Smooth muscle cell (in vitro differentiated cells): ENCODE measurements at regions not wholly inside any gene's neighbourhood (a gene's known extent, or its start where the extent isn't known, plus 50 kb on each side); places are given as distances from the start of the nearest gene placed in this dataset.

Experiments
- DNase-seq: peaks from one replicate; lab custom pipeline; 2025; ENCODE audit not compliant: unreplicated experiment; lab: John Stamatoyannopoulos, UW
- H2AFZ ChIP-seq: fragments of 200-600 bp; sonication (generic); 2 replicates; pipeline ENCODE4 v1.6.0; 2016; ENCODE audit warnings: antibody characterized with exemption, low read depth, mild to moderate bottlenecking
- H3F3A ChIP-seq: fragments of 200-600 bp; sonication (generic); 2 replicates; pipeline ENCODE4 v1.6.0; 2017; ENCODE audit warnings: antibody characterized with exemption, low read depth
- H3K27ac ChIP-seq: fragments of 200-600 bp; sonication (generic); 2 replicates; pipeline ENCODE4 v1.5.1; 2016; ENCODE audit warnings: low read depth, mild to moderate bottlenecking
- H3K27me3 ChIP-seq: fragments of 200-600 bp; sonication (generic); 2 replicates; pipeline ENCODE4 v1.6.1; 2016; ENCODE audit warnings: low read depth, mild to moderate bottlenecking
- H3K36me3 ChIP-seq: fragments of 200-600 bp; sonication (generic); 2 replicates; pipeline ENCODE4 v1.5.1; 2016; ENCODE audit warnings: low read depth
- H3K4me1 ChIP-seq: fragments of 200-600 bp; sonication (generic); 2 replicates; pipeline ENCODE4 v1.5.1; 2016; ENCODE audit warnings: low read depth
- H3K4me2 ChIP-seq: fragments of 200-600 bp; sonication (generic); 2 replicates; pipeline ENCODE4 v1.6.0; 2016; ENCODE audit warnings: mild to moderate bottlenecking
- H3K4me3 ChIP-seq: fragments of 200-600 bp; sonication (generic); 2 replicates; pipeline ENCODE4 v1.5.1; 2016; ENCODE audit warnings: mild to moderate bottlenecking
- H3K79me2 ChIP-seq: fragments of 200-600 bp; sonication (generic); 2 replicates; pipeline ENCODE4 v1.6.0; 2016; ENCODE audit warnings: low read depth, mild to moderate bottlenecking
- H3K9ac ChIP-seq: fragments of 200-600 bp; sonication (generic); 2 replicates; pipeline ENCODE4 v1.6.0; 2016; ENCODE audit warnings: low read depth
- H3K9me3 ChIP-seq: fragments of 200-600 bp; sonication (generic); replicated peaks from 2 replicates; pipeline ENCODE4 v1.5.1; 2016; ENCODE audit warnings: low read depth
- H4K20me1 ChIP-seq: fragments of 200-600 bp; sonication (generic); 2 replicates; pipeline ENCODE4 v1.6.0; 2016; ENCODE audit warnings: low read depth
- WGBS: methylation state at CpG from one replicate; pipeline ENCODE4 v1.1.7; 2016; ENCODE audit warnings: low lambda C conversion rate; 5-methylcytosine and 5-hydroxymethylcytosine counted together
- TF ChIP-seq, protein P1 (sequence below): fragments of 200-600 bp; sonication (generic); IDR thresholded peaks from 2 replicates; pipeline ENCODE4 v1.5.1; 2017; ENCODE audit warnings: borderline replicate concordance, mild to moderate bottlenecking, antibody characterized with exemption; ENCODE audit not compliant: insufficient read depth, poor library complexity, severe bottlenecking

DNA sequence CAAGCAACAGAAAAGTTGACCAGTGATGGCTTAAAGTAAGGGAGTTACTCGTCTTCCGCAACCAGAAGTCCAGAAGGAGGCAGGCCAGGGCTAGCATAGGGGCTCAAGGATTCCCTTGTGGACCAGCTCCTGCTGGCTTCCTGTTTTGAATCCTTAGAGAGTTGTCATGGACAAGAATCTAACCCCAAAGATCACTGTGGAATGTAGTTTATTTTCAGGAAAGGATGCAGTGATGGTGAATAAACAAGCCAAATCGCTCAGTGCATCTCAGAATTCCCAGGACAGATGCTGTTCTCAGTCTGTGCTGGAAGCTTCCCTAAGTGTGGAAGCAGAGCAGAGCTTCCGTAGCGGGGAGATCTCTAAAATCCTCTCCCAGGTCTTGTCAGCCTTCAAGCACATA, 311.3 kb downstream of the C12orf75 start:
- no peaks in the 10 kb centered on the region for H3K79me2 ChIP-seq
- no peaks in the 10 kb centered on the region for H4K20me1 ChIP-seq
- peaks cover under 1% of the 10 kb centered on the region for H3K9me3 ChIP-seq
- DNase-seq = no peak
- TF ChIP-seq, protein P1, sequence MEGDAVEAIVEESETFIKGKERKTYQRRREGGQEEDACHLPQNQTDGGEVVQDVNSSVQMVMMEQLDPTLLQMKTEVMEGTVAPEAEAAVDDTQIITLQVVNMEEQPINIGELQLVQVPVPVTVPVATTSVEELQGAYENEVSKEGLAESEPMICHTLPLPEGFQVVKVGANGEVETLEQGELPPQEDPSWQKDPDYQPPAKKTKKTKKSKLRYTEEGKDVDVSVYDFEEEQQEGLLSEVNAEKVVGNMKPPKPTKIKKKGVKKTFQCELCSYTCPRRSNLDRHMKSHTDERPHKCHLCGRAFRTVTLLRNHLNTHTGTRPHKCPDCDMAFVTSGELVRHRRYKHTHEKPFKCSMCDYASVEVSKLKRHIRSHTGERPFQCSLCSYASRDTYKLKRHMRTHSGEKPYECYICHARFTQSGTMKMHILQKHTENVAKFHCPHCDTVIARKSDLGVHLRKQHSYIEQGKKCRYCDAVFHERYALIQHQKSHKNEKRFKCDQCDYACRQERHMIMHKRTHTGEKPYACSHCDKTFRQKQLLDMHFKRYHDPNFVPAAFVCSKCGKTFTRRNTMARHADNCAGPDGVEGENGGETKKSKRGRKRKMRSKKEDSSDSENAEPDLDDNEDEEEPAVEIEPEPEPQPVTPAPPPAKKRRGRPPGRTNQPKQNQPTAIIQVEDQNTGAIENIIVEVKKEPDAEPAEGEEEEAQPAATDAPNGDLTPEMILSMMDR = no peak
- no peaks in the 10 kb centered on the region for H3F3A ChIP-seq
- H3K4me1 ChIP-seq = no peaks in the 10 kb centered on the region
- H2AFZ ChIP-seq = no peak overlapping the region
- no peak overlapping the region for H3K27ac ChIP-seq
- H3K4me3 ChIP-seq = no peak overlapping the region
- H3K27me3 ChIP-seq = no peaks in the 10 kb centered on the region
- WGBS = 97% methylated on average over 5 of the region's 5 CpGs
- H3K4me2 ChIP-seq = no peak overlapping the region
- no peak overlapping the region for H3K9ac ChIP-seq
- no peaks in the 10 kb centered on the region for H3K36me3 ChIP-seq

DNA sequence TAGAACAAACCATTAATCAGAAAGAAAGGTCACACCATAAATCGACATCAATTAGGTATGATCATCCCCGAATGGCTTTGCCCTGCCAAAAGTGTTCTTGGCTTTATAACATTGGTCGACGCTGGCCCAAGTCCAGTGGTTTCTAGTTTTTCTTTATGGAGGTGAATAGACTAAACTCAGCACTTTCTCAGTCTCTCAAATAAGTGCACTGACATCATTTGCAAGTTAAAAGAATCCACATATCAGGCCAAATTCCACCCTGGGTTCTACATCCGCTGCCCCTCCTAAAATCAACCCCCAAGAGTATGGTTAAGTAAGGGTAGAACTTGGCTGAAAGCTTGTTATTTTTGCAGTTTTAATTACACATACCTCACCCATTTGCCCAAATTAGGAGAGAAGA, 314.3 kb downstream of the C12orf75 start:
- Histone ChIP-seq H2AFZ (no peak overlapping the region), H3K27me3 (no peaks in the 10 kb centered on the region), H3K9ac (no peak overlapping the region), H3K36me3 (no peaks in the 10 kb centered on the region), H3K4me1 (no peaks in the 10 kb centered on the region), H3K4me3 (no peak overlapping the region), H4K20me1 (no peaks in the 10 kb centered on the region), H3F3A (no peaks in the 10 kb centered on the region), H3K79me2 (no peaks in the 10 kb centered on the region), H3K27ac (no peak overlapping the region), H3K4me2 (no peak overlapping the region), H3K9me3 (no peaks in the 10 kb centered on the region)
- WGBS = 94% methylated on average over 5 of the region's 5 CpGs
- DNase-seq = no peak
- TF ChIP-seq, protein P1 = no peak

GRCh38 chr12:105654606-105655005, 324.1 kb downstream of the C12orf75 start:
- H3K27me3 ChIP-seq = no peaks in the 10 kb centered on the region
- H3K9ac ChIP-seq = no peak overlapping the region
- no peaks in the 10 kb centered on the region for H3K9me3 ChIP-seq
- no peak overlapping the region for H3K4me2 ChIP-seq
- no peaks in the 10 kb centered on the region for H3K79me2 ChIP-seq
- WGBS = 92% methylated on average over 1 of the region's 1 CpG
- no peaks in the 10 kb centered on the region for H3K4me1 ChIP-seq
- H3K36me3 ChIP-seq = no peaks in the 10 kb centered on the region
- no peak overlapping the region for H3K4me3 ChIP-seq
- H2AFZ ChIP-seq = no peak overlapping the region
- no peak overlapping the region for H3K27ac ChIP-seq
- no peaks in the 10 kb centered on the region for H4K20me1 ChIP-seq
- no peak for DNase-seq
- no peaks in the 10 kb centered on the region for H3F3A ChIP-seq
- TF ChIP-seq, protein P1 = no peak

- H3K27me3 ChIP-seq = no peaks in the 10 kb centered on the region
- H3K27ac ChIP-seq = no peak overlapping the region
- no peaks in the 10 kb centered on the region for H3K36me3 ChIP-seq
- no peak overlapping the region for H3K9ac ChIP-seq
- no peaks in the 10 kb centered on the region for H3K79me2 ChIP-seq
- H3K4me1 ChIP-seq = no peaks in the 10 kb centered on the region
- no peak overlapping the region for H3K4me3 ChIP-seq
- no peak overlapping the region for H2AFZ ChIP-seq
- no peaks in the 10 kb centered on the region for H4K20me1 ChIP-seq
- H3K9me3 ChIP-seq = no peaks in the 10 kb centered on the region
- 98% methylated on average over 2 of the region's 2 CpGs for WGBS
- no peak for DNase-seq
- TF ChIP-seq, protein P1 = no peak
- H3F3A ChIP-seq = no peaks in the 10 kb centered on the region
- no peak overlapping the region for H3K4me2 ChIP-seq
Observed at GRCh38 chr12:105658389-105658788, 327.9 kb downstream of the C12orf75 start.
